ENCODE measurements at regions not wholly inside any gene's neighbourhood (a gene's known extent, or its start where the extent isn't known, plus 50 kb on each side); places are given as distances from the start of the nearest gene placed in this dataset.

GRCh38 chr21:20388400-20388799 is 609.8 kb upstream of the NCAM2 start:
- no peak for DNase-seq
- ATAC-seq: no peak
- Histone ChIP-seq H3K9me3 (no peaks in the 10 kb centered on the region), H3K27ac (no peak overlapping the region), H3K27me3 (no peaks in the 10 kb centered on the region), H3K4me1 (no peaks in the 10 kb centered on the region), H3K4me3 (no peak overlapping the region), H3K36me3 (no peaks in the 10 kb centered on the region)
- in situ Hi-C loops (cut with MboI; ENCODE audit: low sequenced_read_pairs in 4 of 4) (no loop called here), intact Hi-C loops (cut with DNase I; ENCODE audit: low total_unique reads) (no loop called here)
- TF ChIP-seq CTCF (IDR thresholded peaks at IDR 0.05 in 4 of 5, conservative IDR thresholded peaks at IDR 0.05 in 1 of 5): no peak

GRCh38 chr21:20396798-20397197 is 601.4 kb upstream of the NCAM2 start:
- Histone ChIP-seq H3K27ac (no peak overlapping the region), H3K27me3 (no peaks in the 10 kb centered on the region), H3K9me3 (no peaks in the 10 kb centered on the region), H3K36me3 (no peaks in the 10 kb centered on the region), H3K4me1 (no peaks in the 10 kb centered on the region), H3K4me3 (no peak overlapping the region)
- in situ Hi-C loops (cut with MboI; ENCODE audit: low sequenced_read_pairs in 4 of 4): no loop called here
- intact Hi-C loops (cut with DNase I; ENCODE audit: low total_unique reads): no loop called here
- no peak for DNase-seq
- ATAC-seq: no peak
- TF ChIP-seq POLR2A (IDR thresholded peaks at IDR 0.05) (no peak), CTCF (IDR thresholded peaks at IDR 0.05 in 4 of 5, conservative IDR thresholded peaks at IDR 0.05 in 1 of 5) (no peak)

GRCh38 chr21:20404915-20405314 is 593.3 kb upstream of the NCAM2 start:
- DNase-seq (no peak), ATAC-seq (no peak)
- Histone ChIP-seq H3K4me3 (no peak overlapping the region), H3K36me3 (no peaks in the 10 kb centered on the region), H3K9me3 (no peaks in the 10 kb centered on the region), H3K27ac (no peak overlapping the region), H3K4me1 (no peaks in the 10 kb centered on the region), H3K27me3 (no peaks in the 10 kb centered on the region)
- intact Hi-C loops (cut with DNase I; ENCODE audit: low total_unique reads) (no loop called here), in situ Hi-C loops (cut with MboI; ENCODE audit: low sequenced_read_pairs in 4 of 4) (no loop called here)
- TF ChIP-seq CTCF (IDR thresholded peaks at IDR 0.05 in 4 of 5, conservative IDR thresholded peaks at IDR 0.05 in 1 of 5) (no peak), POLR2A (IDR thresholded peaks at IDR 0.05) (no peak)

- Histone ChIP-seq H3K27ac (no peak overlapping the region), H3K4me1 (no peaks in the 10 kb centered on the region), H3K4me3 (no peak overlapping the region), H3K27me3 (no peaks in the 10 kb centered on the region), H3K9me3 (no peaks in the 10 kb centered on the region), H3K36me3 (no peaks in the 10 kb centered on the region)
- DNase-seq (no peak), ATAC-seq (no peak)
- intact Hi-C loops (cut with DNase I; ENCODE audit: low total_unique reads) (no loop called here), in situ Hi-C loops (cut with MboI; ENCODE audit: low sequenced_read_pairs in 4 of 4) (no loop called here)
- TF ChIP-seq POLR2A (IDR thresholded peaks at IDR 0.05) (no peak), CTCF (IDR thresholded peaks at IDR 0.05 in 4 of 5, conservative IDR thresholded peaks at IDR 0.05 in 1 of 5) (no peak)
These were observed 579.9 kb upstream of the NCAM2 start for GRCh38 chr21:20418353-20418752.

GRCh38 chr21:20419772-20420171 is 578.4 kb upstream of the NCAM2 start:
- no peak for DNase-seq
- Histone ChIP-seq H3K4me3 (no peak overlapping the region), H3K36me3 (no peaks in the 10 kb centered on the region), H3K27me3 (no peaks in the 10 kb centered on the region), H3K4me1 (no peaks in the 10 kb centered on the region), H3K27ac (no peak overlapping the region), H3K9me3 (no peaks in the 10 kb centered on the region)
- no peak for ATAC-seq
- intact Hi-C loops (cut with DNase I; ENCODE audit: low total_unique reads): no loop called here
- TF ChIP-seq CTCF (IDR thresholded peaks at IDR 0.05 in 4 of 5, conservative IDR thresholded peaks at IDR 0.05 in 1 of 5): no peak
- TF ChIP-seq POLR2A (IDR thresholded peaks at IDR 0.05): no peak
- in situ Hi-C loops (cut with MboI; ENCODE audit: low sequenced_read_pairs in 4 of 4): no loop called here

Measured in gastrocnemius medialis (tissue), 4 donors.